ENCODE measurements at regions not wholly inside any gene's neighbourhood (a gene's known extent, or its start where the extent isn't known, plus 50 kb on each side); places are given as distances from the start of the nearest gene placed in this dataset.

DNA sequence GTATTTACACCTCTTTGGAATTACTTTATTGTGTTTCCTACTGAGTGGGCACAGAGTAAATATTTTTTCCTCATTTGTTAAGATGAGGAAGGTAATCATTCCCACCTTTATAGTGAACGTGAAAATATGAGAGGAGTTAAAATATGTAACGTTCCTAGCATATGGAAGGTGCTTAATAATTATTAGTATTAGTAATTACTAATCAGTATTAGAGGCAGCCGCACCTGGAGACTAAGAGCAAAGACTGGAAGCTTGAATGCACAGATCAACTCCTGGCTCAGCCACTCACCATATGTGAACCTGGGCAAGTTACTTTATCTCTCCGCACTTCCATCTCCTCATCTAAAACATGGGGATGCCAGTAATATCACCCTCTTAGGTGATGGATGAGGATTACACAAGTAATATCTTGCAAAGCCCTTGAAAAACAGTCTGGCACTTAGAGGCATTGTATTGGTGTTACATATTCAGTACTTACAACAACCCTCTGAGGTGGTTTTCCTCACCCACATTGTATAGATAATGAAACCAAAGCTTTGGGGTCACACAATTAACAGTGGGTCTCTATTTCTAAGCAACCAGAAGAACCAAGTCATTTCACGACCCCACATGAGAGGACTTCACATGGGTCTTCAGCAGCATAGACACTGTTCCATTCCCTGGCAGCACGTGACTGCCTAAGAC, 100.3 kb upstream of the KCTD1 start:
- TF ChIP-seq, protein P1, sequence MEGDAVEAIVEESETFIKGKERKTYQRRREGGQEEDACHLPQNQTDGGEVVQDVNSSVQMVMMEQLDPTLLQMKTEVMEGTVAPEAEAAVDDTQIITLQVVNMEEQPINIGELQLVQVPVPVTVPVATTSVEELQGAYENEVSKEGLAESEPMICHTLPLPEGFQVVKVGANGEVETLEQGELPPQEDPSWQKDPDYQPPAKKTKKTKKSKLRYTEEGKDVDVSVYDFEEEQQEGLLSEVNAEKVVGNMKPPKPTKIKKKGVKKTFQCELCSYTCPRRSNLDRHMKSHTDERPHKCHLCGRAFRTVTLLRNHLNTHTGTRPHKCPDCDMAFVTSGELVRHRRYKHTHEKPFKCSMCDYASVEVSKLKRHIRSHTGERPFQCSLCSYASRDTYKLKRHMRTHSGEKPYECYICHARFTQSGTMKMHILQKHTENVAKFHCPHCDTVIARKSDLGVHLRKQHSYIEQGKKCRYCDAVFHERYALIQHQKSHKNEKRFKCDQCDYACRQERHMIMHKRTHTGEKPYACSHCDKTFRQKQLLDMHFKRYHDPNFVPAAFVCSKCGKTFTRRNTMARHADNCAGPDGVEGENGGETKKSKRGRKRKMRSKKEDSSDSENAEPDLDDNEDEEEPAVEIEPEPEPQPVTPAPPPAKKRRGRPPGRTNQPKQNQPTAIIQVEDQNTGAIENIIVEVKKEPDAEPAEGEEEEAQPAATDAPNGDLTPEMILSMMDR (IDR thresholded peaks at IDR 0.05; ENCODE audit: unreplicated experiment in 3 of 3) = no peak
- H3K27me3 Mint-ChIP-seq (ENCODE audit: low read depth) = peaks cover 24% of the 10 kb centered on the region
- no peak overlapping the region for H3K4me3 Mint-ChIP-seq
- peaks cover 6% of the 10 kb centered on the region for H3K4me1 Mint-ChIP-seq
- H3K27ac Mint-ChIP-seq = no peak overlapping the region
- no peaks in the 10 kb centered on the region for H3K9me3 Mint-ChIP-seq
- H3K36me3 Mint-ChIP-seq (ENCODE audit: low read depth) = no peaks in the 10 kb centered on the region

DNA sequence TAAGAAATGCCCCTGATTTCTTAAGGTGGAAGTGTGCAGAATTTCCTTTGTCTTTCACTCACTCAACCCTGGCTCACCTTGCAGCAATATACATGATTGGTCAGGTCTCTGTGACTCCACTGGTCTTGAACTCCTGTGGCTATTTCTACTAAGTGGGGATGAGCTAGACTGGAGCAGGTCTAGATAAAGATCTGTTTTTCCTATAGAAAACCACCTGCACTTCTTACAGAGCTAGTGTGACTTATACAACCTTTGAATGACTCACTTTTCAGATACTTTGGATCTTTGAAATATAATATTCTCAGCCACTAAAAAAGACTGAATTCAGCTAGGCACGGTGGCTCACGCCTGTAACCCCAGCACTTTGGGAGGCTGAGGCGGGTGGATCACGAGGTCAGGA, 98.5 kb upstream of the KCTD1 start:
- H3K36me3 Mint-ChIP-seq (ENCODE audit: low read depth) = no peaks in the 10 kb centered on the region
- H3K4me3 Mint-ChIP-seq = no peak overlapping the region
- H3K27ac Mint-ChIP-seq = no peak overlapping the region
- H3K4me1 Mint-ChIP-seq = peaks cover 6% of the 10 kb centered on the region
- peaks cover 16% of the 10 kb centered on the region for H3K27me3 Mint-ChIP-seq (ENCODE audit: low read depth)
- no peaks in the 10 kb centered on the region for H3K9me3 Mint-ChIP-seq
- TF ChIP-seq, protein P1 (IDR thresholded peaks at IDR 0.05; ENCODE audit: unreplicated experiment in 3 of 3) = no peak

DNA sequence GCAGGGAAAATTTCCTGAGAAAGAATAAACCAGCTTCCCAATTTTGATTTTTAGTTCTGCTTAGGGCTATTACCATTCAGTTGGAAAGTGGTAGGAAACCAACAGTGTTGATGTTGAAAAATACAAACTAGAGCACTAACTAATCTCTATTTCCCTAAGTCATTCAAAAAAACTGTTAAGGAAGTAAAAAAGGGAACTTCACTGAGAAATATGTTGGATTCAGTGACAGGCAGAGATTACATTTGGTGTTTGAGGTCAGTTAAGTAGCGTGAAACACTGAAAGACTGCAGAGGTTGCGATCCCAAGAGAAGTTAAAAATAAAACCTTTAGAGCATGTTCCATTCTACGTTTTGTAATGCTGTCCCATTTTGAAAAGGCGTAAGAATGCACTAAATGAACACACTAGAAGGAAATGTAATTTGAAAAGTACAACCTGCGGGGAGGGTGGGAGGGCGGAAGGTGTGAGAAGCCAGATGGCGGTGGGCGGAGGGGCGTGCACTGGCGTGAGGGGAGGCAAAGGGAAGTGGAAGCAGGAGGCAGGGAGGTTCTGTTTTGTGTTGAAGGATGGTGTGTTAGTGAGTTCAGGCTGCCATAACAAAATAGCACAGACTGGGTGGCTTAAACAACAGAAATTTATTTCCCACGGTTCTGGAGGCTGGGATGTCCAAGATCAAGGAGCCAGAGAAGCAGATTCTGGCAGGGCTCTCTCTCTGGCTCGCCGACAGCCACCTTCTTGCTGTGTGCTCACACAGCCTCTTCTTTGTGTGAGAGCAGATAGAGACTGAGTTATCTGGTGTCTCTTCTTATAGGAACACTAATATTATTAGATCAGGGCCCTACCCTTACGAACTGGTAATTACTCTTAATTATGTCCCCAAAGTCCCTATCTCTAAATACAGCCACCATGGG, 94.3 kb upstream of the KCTD1 start:
- Mint-ChIP-seq H3K27me3 (ENCODE audit: low read depth) (no peaks in the 10 kb centered on the region), H3K4me1 (no peaks in the 10 kb centered on the region), H3K9me3 (no peaks in the 10 kb centered on the region), H3K36me3 (ENCODE audit: low read depth) (no peaks in the 10 kb centered on the region), H3K27ac (no peak overlapping the region), H3K4me3 (no peak overlapping the region)
- TF ChIP-seq, protein P1 (IDR thresholded peaks at IDR 0.05; ENCODE audit: unreplicated experiment in 3 of 3) = no peak

DNA sequence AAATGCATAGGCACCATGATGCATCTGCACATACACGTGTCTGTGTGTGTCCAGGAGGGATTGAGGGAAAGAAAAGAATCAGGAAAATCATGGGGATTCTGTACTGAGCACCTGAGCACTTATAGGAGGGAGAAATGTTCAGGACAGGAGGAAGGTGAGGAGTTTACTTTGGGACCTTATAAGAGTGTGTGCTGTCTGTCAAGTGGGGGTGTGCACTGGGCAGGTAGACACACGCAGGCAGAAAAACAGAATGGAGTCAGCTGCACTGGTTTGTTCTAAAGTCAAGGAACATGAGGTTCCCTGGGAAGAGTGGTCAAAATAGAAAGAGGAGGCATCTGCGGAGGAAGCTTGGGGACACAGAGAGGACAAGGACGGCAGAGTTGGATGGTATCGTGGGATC, 92.2 kb upstream of the KCTD1 start:
- Mint-ChIP-seq H3K4me1 (no peaks in the 10 kb centered on the region), H3K4me3 (no peak overlapping the region), H3K27me3 (ENCODE audit: low read depth) (peaks cover 5% of the 10 kb centered on the region), H3K27ac (no peak overlapping the region), H3K9me3 (no peaks in the 10 kb centered on the region), H3K36me3 (ENCODE audit: low read depth) (no peaks in the 10 kb centered on the region)
- TF ChIP-seq, protein P1 (IDR thresholded peaks at IDR 0.05; ENCODE audit: unreplicated experiment in 3 of 3) = no peak

DNA sequence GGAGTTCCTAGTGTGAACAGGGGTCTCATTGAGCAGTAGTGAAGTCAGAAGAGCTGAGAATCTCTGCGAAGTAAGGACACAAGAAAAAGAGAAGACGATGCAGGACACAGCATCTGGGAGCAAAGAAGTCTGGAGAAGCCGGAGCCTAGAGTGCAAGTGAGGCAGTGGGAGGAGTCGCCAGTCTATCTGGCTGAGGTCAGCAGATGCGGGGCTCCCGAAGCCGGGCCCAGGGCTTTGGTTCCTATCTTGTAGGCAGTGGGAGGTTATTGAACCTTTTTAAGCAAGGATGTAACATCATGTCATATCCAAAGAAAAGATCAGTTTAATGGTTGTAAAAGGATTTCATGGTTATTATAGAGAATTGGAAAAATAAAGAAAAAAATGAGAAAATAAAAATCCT, 90.8 kb upstream of the KCTD1 start:
- Mint-ChIP-seq H3K27ac (no peak overlapping the region), H3K27me3 (ENCODE audit: low read depth) (peaks cover 5% of the 10 kb centered on the region), H3K36me3 (ENCODE audit: low read depth) (no peaks in the 10 kb centered on the region), H3K9me3 (no peaks in the 10 kb centered on the region), H3K4me3 (no peak overlapping the region), H3K4me1 (no peaks in the 10 kb centered on the region)
- TF ChIP-seq, protein P1 (IDR thresholded peaks at IDR 0.05; ENCODE audit: unreplicated experiment in 3 of 3) = no peak

Data from nephron (organoid).